ENCODE measurements at regions not wholly inside any gene's neighbourhood (a gene's known extent, or its start where the extent isn't known, plus 50 kb on each side); places are given as distances from the start of the nearest gene placed in this dataset.

- no peak overlapping the region for H3K4me3 ChIP-seq (ENCODE audit: low read depth, low read length)
- WGBS, result 94% methylated on average over 2 of the region's 2 CpGs
- no peak overlapping the region for H3K27ac ChIP-seq (ENCODE audit: low read depth)
- no peaks in the 10 kb centered on the region for H3K36me3 ChIP-seq (ENCODE audit: insufficient read depth)
- DNase-seq (ENCODE audit: extremely low spot score), result no peak
- no peaks in the 10 kb centered on the region for H3K4me1 ChIP-seq (ENCODE audit: insufficient read depth)
Measured at GRCh38 chrX:127302841-127303240, 483.3 kb downstream of the PRR32 start.

GRCh38 chrX:127305013-127305412 lies 485.5 kb downstream of the PRR32 start:
- DNase-seq (ENCODE audit: extremely low spot score), result no peak
- H3K27ac ChIP-seq (ENCODE audit: low read depth), result no peak overlapping the region
- 87% methylated on average over 1 of the region's 1 CpG for WGBS
- H3K4me1 ChIP-seq (ENCODE audit: insufficient read depth), result no peaks in the 10 kb centered on the region
- no peaks in the 10 kb centered on the region for H3K36me3 ChIP-seq (ENCODE audit: insufficient read depth)
- H3K4me3 ChIP-seq (ENCODE audit: low read depth, low read length), result no peak overlapping the region

DNA sequence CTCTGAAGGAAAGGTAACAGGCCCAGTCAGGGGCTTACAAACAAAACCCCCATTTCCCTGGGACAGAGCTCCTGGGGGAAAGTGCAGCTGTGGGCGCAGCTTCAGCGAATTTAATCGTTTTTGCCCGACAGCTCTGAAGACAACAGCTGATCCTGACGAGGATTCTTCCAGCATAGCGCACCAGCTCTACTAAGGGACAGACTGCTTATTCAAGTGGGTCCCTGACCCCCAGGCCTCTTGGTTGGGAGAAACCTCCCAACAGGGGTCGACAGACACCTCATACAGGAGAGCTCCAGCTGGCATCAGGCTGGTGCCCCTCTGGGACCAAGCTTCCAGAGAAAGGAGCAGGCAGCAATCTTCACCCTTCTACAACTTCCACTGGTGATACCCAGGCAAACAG lies 486.7 kb downstream of the PRR32 start:
- Histone ChIP-seq H3K4me1 (ENCODE audit: insufficient read depth) (no peaks in the 10 kb centered on the region), H3K4me3 (ENCODE audit: low read depth, low read length) (no peak overlapping the region), H3K27ac (ENCODE audit: low read depth) (no peak overlapping the region), H3K36me3 (ENCODE audit: insufficient read depth) (no peaks in the 10 kb centered on the region)
- DNase-seq (ENCODE audit: extremely low spot score), result no peak
- 83% methylated on average over 7 of the region's 7 CpGs for WGBS

- WGBS, result 87% methylated on average over 1 of the region's 1 CpG
- H3K4me3 ChIP-seq (ENCODE audit: low read depth, low read length), result no peak overlapping the region
- no peak overlapping the region for H3K27ac ChIP-seq (ENCODE audit: low read depth)
- no peaks in the 10 kb centered on the region for H3K4me1 ChIP-seq (ENCODE audit: insufficient read depth)
- no peaks in the 10 kb centered on the region for H3K36me3 ChIP-seq (ENCODE audit: insufficient read depth)
- no peak for DNase-seq (ENCODE audit: extremely low spot score)
Measured at GRCh38 chrX:127313635-127314034, 494.1 kb downstream of the PRR32 start.

GRCh38 chrX:127317159-127317558 lies 497.6 kb downstream of the PRR32 start:
- 80% methylated on average over 2 of the region's 2 CpGs for WGBS
- DNase-seq (ENCODE audit: extremely low spot score), result no peak
- Histone ChIP-seq H3K27ac (ENCODE audit: low read depth) (no peak overlapping the region), H3K4me3 (ENCODE audit: low read depth, low read length) (no peak overlapping the region), H3K4me1 (ENCODE audit: insufficient read depth) (no peaks in the 10 kb centered on the region), H3K36me3 (ENCODE audit: insufficient read depth) (no peaks in the 10 kb centered on the region)

DNA sequence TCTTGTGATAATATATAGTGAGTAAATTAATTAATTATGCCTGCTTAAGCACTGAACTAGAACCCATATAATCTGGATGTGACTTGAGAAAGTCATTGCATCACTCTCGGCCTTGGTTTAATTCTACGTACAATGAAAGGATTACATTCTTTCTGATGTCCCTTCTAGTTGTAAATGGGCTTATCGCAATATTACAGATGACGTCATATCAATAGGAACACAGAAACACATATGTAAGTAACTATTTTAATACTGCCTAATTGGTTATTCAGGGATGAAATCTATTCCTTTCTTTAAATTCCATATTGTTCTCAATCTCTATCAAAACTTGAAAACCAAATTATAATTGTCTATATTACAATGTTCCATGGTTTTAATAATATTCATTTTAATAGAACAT lies 504.6 kb downstream of the PRR32 start:
- no peak overlapping the region for H3K27ac ChIP-seq (ENCODE audit: low read depth)
- no peak overlapping the region for H3K4me3 ChIP-seq (ENCODE audit: low read depth, low read length)
- no peaks in the 10 kb centered on the region for H3K36me3 ChIP-seq (ENCODE audit: insufficient read depth)
- 95% methylated on average over 4 of the region's 4 CpGs for WGBS
- H3K4me1 ChIP-seq (ENCODE audit: insufficient read depth), result no peaks in the 10 kb centered on the region
- DNase-seq (ENCODE audit: extremely low spot score), result no peak
